IPS DF 4.7 (cell line): ENCODE measurements at regions not wholly inside any gene's neighbourhood (a gene's known extent, or its start where the extent isn't known, plus 50 kb on each side); places are given as distances from the start of the nearest gene placed in this dataset.

Experiments used
- DNase-seq: peaks from one replicate; pipeline ENCODE4 v3.0.0-alpha.2; 2013; ENCODE audit warnings: low spot score; ENCODE audit errors: extremely low read depth

- peak; percentile 41 for DNase-seq
Observed at GRCh38 chr20:39190666-39191570, 228.8 kb downstream of the DHX35 start.

GRCh38 chr20:39188266-39188765, 226.2 kb downstream of the DHX35 start:
- DNase-seq, result no peak

GRCh38 chr20:39181490-39181889, 219.3 kb downstream of the DHX35 start:
- DNase-seq, result no peak

DNA sequence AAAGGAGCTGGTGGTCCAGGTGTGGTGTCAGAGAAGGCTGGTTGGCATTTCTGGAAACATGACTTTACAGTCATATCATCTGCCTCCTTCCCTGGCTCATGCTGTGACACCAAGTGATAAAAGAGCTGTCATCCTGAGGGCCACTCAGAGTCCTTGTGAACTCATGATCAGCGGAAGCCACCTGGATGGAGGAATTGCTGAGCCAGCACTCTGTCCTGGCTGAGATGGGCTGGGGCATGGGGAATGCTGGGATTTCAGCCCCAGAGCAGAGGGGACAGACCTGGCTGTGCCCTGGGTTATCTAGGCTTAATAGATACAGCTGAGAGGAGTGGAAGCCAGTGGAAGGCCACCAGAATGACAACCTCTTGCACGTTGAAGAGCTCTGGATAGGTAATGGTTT, 214.3 kb downstream of the DHX35 start:
- DNase-seq, result no peak

GRCh38 chr20:39170896-39171463, 208.8 kb downstream of the DHX35 start:
- no peak for DNase-seq

DNA sequence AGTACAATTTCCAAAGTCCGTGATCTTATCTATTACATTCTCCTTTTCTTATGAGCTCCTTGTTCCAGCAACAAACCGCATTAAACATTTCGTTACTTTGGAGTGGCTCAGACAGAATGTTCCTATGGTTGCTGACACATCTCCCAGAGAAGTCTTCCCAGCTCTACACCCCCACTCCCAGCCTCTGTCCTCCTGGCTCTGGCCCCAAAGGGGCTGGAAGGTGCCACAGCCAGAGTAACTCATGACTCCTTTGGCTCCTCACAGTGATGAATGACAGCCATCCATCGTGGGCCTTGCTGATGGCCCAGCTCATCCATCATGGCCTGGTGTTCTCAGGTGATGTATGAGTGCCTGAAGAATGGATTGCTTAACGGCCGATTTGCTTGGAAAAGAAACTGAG, 203.0 kb downstream of the DHX35 start:
- DNase-seq, result no peak

GRCh38 chr20:39164642-39165041, 202.5 kb downstream of the DHX35 start:
- DNase-seq, result no peak

DNA sequence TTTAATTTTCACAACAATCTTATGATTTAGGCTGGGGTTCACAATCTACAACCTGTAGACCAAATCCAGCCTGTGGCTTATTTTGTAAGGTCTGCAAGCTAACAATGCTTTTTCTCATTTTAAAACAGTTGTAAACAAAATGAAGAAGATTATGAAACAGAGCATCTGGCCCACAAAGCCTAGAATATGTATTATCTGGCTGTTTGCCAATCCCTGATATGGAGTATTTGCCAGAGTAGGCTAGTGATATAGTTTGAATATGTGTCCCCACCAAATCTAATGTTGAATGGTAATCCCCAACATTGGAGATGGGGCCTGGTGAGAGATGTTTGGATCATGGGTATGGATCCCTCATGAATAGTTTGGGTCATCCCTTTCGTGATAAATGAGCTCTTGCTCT, 201.8 kb downstream of the DHX35 start:
- DNase-seq, result no peak

- DNase-seq, result no peak
Observed at GRCh38 chr20:39161900-39162299, 199.8 kb downstream of the DHX35 start.

DNA sequence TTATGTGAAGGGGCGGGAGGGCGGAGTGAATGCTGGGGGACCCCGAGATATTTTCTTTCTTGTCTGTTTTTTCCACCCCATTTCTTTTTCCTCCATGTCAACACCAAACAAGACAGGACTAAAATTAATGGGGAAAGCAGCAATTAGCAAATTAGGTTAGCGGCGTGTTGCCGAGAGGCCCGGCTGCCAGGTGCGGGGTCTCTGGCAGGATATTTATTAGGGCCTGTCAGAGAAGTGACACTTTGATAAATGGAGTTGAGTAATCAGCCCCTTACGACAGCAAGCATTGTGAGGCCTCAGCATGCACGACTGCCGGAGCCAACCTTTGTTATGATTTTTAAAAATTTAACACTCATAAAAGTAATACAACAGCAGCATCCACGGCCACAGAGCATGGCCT, 193.8 kb downstream of the DHX35 start:
- DNase-seq, result no peak

DNA sequence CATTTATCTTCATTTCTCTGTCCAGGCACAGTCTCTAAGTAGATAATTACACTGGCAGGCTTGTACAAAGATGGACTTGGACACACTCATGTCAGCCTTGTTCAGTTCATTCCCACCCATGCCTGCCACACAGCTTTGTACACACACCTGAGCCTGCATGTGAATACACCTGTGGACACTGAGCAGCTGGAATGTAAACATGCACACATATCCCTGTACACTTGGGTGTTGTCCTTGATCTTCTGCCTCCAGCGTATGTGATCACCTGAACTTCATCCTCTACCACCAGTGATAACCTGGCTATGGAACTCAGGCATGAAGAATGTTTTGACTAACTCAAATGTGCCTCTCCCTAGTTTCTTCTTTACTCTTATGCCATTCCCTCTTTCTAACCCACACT, 190.6 kb downstream of the DHX35 start:
- DNase-seq, result no peak

DNA sequence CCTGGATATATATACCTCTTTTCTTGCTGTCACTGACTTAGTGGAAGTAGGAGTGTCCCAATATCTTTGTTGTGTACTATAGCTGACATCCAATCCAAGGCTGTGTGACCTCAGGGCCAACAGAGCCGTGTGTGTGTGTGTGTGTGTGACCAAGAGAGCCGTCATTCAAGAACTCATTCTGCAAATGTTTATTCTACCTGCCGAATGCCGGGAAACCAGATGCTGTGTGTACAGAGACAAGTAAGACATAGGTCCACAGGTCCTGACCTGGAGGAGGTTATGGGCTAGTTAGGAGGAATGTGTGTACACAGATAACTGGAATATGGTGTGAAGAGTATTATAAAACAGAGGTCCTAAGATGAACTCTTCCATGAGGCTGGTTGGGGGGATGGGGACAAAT, 190.0 kb downstream of the DHX35 start:
- no peak for DNase-seq

- DNase-seq, result no peak
Observed at GRCh38 chr20:39150501-39150900, 188.4 kb downstream of the DHX35 start.

DNA sequence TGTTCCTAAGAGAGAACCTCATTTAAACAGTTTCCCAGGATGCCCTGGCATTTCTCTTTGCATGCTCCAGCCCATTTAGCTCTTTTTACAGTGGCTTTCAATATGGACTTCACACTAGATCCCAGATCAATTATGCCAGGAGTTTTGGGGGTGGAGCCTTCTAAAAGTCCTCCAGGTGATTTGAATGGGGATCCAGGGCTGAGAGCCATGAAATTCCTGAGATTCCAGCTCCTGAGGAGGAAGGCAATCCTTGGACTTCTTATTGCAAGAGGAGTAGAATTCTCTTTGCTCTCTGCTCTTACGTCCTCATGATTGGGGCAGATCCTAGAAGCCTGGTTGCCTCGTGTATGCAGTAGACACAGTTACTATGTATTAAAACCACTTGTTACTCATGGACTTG, 184.2 kb downstream of the DHX35 start:
- DNase-seq, result no peak

- DNase-seq, result no peak
Observed at GRCh38 chr20:39145921-39146320, 183.8 kb downstream of the DHX35 start.

DNA sequence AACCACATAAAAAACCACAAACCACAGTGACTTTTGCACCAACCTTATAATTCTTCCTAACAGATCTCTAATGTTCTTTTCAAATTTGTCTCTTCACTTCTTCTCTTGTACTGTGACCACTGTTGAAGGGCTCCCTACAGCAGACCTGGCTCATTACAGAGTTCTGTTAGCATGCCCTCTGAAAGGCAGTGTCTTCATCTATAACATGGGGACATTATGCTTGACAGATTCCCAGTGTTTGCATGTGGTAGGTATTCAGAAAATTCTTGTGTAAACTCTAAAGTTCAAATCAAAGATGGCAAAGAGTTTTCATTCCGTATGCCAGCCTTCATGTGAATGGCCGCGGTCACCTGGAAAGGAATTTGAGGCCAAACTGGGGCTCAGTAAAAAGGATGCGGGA, 182.6 kb downstream of the DHX35 start:
- DNase-seq, result no peak

DNA sequence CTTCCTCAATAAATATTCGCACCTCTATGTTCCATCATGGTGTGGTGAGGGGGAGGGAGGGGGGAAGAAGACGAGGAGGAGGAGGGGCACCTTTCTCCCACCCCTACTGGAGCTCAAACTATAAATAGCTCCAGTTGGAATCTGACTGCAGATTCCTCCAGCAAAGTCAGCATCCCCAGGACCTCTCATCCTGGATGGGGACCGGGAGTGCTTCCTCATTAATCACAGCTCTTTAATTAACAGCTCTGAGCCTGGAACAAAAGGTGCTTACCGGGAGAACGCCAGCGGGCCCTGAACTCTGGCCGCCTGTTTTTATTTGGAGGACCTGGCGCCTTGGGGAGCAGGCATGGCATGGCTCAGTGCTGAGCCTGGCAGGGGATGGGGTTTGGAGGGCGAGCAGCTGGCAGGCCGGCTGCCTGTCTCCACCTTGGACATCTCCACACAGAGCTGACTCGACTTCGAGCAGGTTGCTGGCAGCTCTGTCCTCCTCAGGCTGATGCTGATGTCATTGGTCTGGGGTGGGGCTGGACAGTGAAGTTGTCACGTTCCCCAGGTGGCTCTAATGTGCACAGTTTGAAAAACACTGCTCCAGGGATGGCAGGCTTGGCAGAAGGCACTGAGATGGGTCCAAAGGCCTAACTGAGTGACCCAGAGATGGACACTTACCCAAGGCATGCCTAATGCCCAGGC, 180.4 kb downstream of the DHX35 start:
- DNase-seq, result no peak

DNA sequence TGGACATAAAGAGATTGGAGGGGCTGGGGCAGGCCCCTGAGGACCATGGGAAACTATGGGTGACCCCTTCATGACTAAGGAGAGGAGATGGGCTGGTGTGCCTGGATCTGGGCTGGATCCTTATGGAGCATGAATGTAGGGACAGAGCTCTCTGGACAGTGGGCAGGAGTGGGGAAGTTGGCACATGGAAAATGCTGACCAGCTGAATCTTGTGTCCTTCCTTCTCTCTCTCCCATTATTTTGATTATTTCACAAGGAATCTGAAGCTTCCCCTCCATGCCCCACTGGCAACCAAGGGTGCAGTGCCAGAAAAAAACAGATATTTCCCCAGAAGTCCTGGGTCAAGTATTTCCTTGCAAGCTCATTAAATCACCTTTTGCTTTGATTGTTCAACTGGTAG, 175.2 kb downstream of the DHX35 start:
- no peak for DNase-seq

DNA sequence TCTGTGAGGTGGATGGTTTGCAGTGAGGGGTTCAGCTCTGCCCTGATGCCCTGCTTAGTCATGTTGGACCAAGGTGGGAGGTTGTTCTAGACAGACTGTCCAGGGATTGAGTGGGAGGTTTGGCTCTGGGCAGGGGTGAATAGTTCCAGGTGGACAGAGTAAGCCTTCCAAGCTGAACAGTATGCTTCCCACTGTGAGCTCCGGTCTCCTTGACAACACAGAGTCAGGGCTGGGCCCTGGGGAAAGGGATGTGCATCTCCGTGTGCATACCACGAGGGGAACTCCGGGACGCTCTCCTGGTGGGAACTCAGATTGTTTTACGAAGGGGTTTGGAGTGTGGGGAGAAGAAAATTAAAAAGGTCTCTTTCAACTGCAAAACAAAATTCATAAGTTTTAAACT, 174.7 kb downstream of the DHX35 start:
- no peak for DNase-seq

- no peak for DNase-seq
Observed at GRCh38 chr20:39135885-39136544, 173.9 kb downstream of the DHX35 start.

DNA sequence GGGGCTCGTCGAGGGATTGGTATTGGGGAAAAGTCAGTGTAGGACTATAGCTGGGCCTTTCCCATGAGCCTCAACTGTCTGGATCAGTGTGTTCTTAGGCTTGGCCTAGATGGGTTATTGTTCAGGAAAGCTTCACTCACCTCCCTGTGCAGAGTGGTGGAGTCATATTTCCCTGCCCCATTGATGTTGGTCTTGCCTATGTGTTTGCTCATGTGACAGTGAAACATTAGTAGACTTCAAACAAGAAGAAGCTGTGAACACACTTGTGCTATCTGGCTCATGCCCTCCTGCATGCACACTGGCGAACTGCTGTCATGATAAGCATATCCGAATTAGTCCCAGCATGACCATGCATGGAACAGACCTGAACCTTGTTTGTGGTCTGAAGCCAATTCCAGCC, 171.1 kb downstream of the DHX35 start:
- DNase-seq, result no peak

DNA sequence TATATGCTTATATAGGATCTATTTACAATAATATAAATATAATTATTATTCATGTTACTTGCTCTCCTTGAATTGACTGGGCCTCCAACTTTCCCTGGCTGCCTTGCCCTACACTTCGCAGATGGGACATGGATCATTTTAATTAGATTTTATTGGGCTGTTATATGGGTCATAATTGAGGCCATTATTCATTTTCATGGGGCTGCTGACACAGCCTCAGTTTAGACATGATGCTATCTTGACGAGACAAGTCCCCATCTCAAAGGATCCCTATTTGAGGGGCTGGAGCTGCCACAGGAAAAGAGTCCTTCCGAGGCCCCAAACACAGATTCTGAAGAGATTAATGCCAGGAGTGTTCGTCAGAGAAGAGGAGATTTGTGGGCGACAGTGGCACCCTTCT, 170.4 kb downstream of the DHX35 start:
- no peak for DNase-seq
